HG03558 (cell line): ENCODE measurements at regions not wholly inside any gene's neighbourhood (a gene's known extent, or its start where the extent isn't known, plus 50 kb on each side); places are given as distances from the start of the nearest gene placed in this dataset.
"Not testable (repeated sequence)": the region's sequence is repeated elsewhere in the genome, so short reads cannot be mapped to it uniquely, and the experiment has no call there.

Experiments used
- ATAC-seq: cut with Tn5 transposase; IDR thresholded peaks from one replicate; pipeline ENCODE4 v1.9.1; 2021; ENCODE audit warnings: moderate number of reproducible peaks; ENCODE audit not compliant: unreplicated experiment; ENCODE audit errors: extremely low read depth

DNA sequence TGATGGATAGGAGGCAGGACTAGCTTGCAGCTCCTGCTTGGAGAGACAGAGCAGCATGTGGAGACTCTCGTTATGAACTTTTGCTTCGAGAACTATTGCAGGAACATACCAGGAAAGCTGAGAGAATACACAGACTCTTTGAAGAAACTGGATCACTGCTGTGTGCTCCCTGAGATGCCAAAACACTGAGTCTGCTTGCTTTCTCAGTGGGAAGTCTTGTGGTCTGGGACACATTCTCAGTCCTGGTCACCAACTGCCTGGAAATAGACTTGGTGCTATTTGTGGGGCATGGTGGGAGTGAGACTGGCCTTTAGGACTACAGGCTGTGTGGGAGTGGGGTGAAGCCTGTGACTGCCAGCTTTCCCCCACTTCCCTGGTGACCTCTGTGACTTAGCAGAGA, 252.6 kb downstream of the MED10 start:
- ATAC-seq, result no peak

DNA sequence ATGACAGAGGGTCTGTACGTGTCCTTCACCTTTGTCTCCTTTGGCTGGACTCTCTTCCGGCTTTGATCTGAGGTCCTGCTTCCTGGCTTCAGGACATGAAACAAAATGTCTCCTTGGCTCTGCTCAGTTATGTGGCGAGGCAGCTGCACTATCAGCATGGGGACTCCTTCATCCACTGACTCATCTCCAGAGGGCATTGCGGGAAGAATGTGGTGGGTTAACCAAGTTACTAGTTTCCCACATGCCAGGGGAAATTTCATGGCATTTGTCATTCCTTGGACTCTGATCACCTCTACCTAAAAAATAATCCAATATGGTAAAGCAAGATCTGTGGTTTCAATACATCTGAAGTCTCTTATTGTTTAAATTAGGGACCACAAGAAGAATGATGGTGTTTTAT, 259.7 kb downstream of the MED10 start:
- no peak for ATAC-seq

DNA sequence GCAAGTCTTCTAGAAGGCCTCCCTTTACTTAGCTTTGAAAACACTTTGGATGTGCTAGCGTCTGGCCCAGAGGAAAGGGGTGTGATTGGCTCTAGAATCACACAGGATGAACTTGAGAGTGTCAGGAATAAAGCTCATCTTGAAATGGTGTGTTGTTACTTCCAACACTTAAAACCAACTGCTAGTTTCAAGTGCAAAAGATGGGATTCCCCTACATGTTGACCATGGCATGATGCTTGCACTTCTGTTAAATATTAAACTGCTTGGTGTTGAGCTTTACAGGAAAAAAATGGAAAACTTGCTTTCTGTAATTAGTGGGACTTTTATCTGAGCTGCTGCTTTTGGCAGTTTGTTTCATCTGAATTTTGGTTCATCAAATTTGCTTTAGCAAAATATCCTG, 261.1 kb downstream of the MED10 start:
- no peak for ATAC-seq

DNA sequence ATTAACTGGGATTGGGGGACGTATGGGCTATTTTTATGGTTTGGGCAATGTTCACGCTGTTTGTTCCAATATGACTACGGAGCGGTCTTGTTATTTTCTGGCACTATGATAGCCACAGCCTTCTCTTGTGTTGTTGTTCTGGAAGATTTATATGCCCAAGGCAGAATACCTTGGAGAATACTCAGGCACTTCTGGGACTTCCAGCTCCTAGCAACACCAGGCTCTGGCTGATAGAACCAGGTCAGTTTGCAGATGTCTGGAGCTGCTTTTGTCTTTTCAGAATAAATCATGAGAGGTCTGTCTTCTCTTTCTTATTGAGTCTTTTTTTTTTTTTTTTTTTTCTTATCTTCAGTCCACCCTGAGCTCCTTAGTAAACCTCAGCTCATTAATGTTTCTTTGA, 262.5 kb downstream of the MED10 start:
- ATAC-seq, result no peak

DNA sequence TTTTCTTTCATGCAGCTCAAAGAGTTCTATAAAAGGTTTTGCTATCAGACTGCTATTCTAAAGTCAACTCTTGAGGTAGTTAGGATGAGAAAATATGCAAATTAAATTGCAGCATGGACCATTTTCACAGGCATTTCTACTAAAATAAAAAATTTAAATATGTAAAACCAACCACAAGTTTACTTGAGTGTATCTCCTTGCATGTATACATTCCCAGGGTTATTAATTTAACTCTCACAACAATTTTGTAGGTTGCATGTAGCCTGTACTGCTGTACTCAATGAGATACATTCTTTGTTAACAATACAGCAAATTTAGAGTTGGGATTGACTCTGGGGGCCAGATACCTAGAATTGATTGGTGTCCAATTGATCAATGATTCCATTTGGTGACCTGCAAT, 265.8 kb downstream of the MED10 start:
- no peak for ATAC-seq

DNA sequence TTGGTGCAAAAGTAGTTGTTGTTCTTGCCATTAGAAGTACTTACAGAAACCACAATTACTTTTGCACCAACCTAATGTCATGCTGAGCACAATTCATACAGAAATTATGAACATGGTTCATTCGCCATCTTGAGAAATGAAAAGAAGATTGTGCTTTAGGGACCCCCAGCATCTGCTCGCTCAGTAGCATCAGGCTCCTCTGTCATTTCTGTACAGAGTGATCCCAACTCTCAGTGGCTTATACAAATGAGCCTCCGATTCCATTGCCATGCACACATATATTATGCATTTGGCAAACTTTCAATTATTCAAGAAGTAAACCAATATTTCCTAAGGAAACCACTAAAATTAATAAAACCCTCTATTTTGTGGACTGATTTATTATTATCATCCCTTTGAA, 266.2 kb downstream of the MED10 start:
- no peak for ATAC-seq

DNA sequence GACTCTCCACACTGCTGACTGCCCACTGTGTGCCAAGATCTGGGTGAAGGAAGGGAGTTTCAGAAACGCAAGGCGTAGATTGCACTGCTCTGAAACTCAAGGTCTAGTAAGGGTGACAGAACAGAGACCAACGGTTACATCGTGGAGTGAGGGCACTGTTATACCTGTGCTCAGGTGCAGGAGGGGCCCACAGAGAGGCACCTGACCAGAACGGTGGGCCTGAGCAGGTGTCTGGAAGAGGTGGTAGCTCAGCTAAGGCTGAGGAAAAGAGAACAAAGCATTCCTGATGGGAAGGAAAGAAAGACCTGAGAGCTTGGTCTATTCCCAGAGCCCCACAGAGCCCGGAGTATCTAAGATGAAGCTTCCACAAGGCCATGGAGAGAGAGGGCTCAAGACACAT, 267.2 kb downstream of the MED10 start:
- ATAC-seq, result no peak

DNA sequence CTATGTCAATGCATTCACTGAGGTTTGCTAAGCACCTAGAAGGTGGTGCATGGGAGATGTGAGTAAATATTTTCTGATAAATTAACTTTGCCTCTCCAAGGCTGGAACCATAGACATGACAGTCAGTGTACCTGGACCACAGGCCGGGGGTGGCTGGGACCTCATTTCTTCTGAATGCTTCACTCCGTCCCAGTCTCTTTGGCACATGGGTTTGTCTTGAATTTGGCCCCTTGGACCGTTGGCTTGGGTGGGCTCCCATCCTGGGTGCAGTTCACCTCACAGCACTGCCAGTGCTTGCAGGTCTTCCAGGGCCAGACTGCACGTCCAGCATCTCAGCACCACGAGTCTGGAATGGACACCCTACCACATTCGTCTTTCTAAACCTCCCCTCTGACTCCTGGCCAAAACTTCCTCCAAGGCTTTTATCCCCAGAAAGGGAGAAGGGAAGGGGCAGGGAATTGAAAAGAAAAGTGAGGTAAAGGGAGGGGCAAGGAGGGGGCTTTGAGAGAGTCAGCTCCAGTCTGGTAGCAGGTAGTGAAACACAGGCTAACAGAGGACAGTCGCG, 267.8 kb downstream of the MED10 start:
- ATAC-seq, result no peak

DNA sequence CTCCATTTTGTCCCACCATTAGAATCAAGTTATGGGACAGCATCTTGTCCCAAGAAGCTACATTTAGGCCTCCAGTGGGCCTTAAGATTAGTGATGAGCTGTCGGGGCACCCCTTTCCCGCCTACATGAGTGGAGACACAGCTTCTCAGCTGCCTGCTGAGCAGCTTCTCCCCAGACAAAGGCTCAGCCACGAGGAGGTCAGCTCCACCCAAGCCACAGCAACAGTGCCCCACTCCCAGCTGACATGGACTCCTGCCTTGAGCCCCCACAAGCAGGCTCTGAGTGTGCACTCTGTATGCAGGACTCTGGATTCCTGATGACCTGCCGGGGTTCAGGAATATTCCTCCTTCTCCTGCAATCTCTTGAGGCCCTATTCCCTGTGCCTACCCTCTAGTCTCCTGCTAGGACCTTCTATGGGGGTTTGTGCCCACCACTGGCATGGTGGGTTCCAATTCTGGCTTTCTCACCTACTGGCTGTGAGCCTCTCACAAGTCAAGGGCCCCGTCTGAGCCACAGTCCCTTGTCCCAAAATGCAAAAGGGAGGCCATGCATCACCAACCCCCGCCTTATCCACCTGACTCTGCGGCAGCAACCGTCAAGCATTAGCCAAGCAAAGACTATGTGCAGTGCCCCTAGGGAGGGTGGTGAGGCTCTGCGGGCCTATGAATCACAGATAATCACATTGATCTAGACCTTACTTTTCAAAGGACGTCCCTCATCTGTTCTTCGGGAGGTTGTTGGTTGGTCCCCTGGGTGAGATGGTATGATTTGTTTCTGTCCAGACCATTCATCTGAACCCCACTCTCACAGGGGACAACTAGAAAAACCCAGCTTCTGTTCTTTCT, 269.1 kb downstream of the MED10 start:
- ATAC-seq, result no peak

DNA sequence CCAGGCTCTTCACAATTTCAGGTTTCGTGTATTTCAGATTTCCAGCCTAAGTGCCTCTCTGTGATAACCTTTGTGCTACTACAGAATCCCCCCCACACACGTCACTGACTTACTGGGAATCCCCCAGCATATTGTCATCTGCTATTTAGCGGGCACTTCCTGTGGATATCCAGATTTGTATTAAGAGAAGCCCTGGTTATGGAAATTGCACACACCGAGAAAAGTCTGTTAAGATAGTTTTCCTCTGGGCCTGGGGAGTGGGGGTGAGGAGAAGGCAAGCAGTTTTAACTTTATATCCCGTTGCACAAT, 269.9 kb downstream of the MED10 start:
- ATAC-seq, result no peak

DNA sequence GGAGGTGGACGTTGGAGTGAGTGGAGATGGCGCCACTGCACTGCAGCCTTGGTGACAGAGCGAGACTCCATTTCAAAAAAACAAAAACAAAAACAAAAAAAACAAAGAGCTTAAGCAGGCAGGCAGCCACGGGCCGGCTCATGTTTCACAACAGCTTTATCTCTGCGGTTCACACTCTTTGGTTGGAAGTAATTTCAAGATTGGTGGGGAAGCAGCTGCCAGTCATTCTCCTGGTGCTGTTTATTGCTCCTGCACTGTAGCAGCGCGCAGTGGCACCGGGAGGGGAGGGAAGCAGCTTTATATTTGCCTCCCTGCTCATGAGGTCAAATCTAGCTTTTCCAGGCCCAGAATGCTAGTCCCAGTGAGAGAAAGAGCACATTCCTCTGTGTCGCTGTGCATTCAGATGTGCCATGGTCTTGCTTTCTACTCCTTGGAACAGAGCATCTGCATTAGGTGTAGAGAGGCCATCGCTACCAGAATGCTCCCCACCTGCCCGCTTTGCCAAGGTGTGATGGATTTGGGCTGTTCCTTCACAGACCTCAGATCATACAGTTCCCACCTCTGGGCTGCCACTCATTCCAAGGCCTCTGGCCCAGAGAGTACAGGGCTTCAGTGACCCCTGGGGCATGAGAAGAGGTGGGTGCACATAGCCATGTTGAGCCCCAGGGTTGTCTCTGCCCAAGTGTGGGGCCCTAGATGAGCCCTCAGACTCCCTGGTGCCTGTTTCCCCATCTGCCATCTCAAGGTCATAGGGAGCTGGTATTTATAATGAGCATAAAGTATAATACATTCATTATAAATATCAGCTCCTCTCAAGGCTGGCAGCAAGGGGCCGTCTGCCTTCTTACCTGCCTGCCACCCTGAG, 270.4 kb downstream of the MED10 start:
- no peak for ATAC-seq

DNA sequence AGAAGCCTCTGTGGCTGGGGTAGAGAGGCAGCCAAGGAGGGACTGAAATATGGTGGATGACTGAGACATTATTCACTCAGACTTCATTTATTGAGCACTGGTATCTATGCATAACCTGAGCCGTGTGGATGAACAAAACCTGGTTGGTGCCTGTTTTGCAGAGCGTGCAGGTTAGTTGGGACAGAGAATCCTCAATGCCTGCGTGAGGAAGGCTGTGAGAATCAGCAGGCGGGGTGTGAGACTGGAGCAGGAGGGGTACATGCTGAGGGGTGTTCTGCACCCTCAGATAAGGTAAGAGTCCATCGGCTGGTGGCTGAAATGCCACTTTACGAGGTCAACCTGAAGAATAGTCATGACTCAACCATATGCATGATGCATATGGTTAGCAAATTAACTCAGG, 271.6 kb downstream of the MED10 start:
- no peak for ATAC-seq

DNA sequence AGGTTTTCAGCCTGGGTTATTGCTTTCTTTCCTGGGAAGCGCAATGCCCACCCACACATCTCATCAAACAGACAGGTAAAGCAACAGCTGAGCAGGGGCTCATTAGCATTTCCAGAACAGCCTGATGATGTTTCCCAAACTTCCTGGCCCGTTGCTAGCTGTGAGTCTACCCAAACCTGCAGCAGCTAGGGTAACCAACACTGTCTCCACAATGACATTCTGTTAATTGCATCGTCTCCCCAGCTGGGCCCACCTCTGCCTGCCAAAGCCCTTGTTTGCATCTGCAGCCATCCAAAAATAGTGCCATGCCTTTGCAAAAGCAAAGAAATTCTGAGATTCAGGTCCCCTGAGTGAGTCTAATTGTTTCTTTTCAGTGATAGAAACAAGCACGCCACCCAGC, 273.0 kb downstream of the MED10 start:
- no peak for ATAC-seq

DNA sequence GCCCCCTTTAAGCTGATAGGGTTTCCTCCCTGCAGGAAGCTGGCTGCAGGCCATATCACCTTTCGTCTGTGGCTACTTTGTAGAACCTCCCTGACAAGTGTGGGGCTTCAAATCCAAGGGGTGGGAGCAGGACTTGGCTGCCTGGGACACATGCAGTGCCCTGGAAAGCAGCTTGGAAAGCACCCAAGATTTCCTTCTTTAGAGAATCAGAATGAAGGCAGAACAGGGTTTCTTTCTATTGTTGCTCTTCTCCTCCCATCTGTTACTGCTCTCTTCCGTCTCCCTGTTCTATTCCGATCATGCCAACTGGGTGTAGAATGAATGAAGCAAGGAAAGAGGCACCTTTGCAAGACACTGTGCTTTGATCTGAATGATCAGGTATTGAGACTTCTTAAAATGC, 282.2 kb downstream of the MED10 start:
- ATAC-seq, result no peak

DNA sequence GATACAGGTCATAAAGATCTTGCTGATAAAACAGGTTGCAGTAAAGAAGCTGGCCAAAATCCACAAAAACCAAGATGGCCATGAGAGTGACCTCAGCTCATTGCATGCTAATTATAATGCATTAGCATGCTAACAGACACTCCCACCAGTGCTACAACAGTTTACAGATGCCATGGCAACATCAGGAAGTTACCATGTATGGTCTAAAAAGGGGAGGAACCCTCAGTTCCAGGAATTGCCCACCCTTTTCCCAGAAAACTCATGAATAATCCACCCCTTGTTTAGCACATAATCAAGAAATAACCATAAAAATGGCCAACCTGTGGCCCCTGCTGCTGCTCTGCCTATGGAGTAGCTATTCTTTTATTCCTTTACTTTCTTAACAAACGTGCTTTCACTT, 284.2 kb downstream of the MED10 start:
- ATAC-seq, result not testable (repeated sequence)

DNA sequence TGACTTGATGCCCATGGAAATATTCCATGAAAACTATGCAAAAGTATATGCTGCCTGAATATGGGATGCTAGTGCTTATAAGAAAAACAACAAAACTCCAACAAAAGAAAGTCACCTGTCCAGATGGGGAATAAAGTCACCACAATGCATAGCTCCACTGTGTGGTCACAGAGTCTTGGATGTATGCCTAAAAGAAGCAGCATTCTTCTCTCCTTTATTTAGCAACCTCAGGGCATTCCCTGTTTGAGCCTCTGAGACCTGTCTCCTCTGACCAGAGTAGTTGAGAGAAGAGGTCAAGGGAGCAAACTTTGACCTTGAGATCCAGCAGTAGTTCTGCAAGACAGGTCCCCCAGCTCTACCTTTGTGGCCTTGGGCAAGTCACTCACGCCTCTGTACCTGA, 287.5 kb downstream of the MED10 start:
- ATAC-seq, result no peak

DNA sequence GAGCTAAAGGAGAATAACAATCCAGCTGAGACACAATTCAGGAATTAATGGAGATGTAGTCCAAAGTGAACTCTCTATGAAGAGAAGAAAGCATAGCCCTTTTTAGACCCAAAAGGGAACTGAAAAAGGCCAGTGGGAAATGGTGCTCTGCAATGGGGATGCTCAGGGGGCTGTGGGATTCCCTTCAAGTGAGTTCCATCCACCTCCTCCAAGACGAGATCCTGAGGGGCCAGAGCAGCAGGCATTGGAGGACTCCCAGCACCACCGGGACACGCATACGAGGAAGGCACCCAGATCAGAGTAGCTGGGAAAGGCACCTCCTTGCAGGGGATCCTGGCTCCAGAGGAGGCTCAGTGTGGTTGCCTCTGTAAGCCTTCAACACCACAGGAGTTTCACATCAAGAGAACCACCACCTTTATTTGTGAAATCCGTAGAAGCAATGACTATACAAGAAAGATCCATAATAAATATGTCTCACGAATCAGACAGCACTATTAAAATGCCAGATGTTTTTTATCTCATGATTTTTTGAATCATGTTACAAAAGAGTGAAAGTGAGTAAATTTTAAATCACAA, 288.2 kb downstream of the MED10 start:
- no peak for ATAC-seq

DNA sequence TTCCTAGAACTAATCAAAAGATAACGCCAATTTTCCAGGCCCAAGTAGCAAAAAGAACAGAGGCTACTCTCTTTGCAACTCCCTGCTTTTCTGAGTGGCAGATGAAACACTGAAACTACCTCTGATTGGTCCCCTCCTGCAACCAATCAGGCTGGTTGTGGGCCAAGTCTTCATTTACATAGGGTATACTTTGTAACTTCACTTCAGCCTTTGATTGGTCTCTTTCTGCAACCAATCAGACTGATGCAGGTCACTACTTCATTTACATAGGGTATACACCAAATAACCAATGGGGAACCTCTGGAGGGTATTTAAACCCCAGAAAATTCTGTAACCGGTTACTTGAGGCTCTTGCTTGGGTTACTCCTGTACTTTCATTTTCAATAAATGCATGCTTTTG, 289.6 kb downstream of the MED10 start:
- no peak for ATAC-seq

DNA sequence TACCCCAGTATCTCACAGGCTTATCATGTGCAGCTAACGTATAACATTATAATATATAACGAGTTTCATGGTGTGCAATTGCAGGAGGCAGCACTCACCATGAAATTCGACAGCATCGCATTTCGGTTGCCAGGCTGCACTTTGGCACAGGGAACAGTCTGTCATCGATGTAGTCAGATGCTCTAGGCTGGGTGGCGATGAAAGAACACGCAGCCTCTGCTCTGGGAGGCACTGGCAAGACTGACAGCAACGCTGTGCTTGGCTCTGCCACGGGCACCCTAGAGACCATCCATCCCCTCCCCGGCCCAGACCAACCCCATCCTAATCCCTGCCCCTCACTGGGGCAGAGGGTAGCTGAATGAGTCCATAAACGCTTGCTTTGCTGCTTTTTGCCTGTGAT, 290.8 kb downstream of the MED10 start:
- no peak for ATAC-seq

DNA sequence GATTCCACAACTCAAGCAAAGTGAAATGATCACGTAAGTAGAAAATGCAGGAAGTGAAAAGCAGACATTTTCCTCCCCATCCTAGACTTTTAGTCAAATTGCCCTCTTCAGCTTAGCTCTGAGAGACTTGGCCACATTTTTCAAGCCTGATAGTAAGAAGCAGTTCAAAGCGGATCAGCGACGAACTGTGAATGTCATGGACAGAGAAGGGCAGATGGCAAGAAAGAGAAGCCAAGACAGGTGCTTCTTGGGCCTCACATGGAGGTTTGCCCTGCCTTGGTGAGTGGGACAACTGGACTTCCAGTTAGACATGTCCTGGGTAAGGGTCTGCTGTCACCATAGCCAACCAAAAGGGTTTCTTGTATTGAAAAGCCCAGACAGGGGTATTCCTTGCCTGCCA, 291.5 kb downstream of the MED10 start:
- no peak for ATAC-seq

DNA sequence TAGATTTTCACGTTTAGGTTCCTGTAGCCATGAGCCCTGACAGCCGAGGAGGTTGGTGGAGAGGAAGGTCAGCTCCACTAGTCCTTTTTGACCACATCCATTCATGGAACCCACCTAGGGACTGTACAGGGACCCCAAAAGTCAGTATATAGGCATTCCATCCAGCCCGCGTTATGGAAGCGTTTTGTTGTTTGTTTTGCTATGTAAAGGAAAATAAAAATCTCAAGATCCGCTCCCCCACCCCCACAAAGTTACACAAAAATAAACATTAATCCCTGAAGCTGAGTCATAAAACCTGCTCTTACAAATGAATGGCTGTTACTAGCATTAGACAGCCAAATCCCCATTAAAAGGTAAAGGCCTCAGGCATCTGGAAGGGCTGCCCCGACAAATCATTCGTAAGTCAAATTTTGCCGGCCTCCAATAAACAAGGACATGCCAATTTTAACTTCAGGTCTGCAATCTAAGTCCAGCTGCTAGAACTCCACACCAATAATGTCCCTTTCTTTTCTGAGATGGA, 292.9 kb downstream of the MED10 start:
- ATAC-seq, result no peak
